ENCODE measurements at regions not wholly inside any gene's neighbourhood (a gene's known extent, or its start where the extent isn't known, plus 50 kb on each side); places are given as distances from the start of the nearest gene placed in this dataset.
"Not testable (repeated sequence)": the region's sequence is repeated elsewhere in the genome, so short reads cannot be mapped to it uniquely, and the experiment has no call there.

GRCh38 chr16:47897105-47897504 lies 258.7 kb downstream of the ABCC12 start:
- DNase-seq: not testable (repeated sequence)

DNA sequence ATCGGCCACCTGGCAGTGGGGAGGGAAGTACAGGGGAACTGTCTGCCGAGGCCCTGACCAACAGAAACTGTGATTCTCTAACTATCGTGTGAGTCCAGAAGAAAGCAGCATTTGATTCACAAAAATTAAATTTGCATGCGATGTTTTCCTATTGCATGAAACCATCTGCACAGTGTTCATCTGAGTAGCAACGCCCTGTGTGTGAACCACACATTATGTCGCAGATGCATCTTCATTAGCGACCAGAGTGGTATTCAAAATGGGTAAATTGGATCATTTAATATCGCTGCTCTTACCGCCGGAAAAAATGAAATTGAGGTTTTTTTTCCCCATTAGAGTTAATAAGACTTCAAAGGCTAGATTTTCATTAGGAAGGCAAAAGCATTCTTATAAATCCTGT lies 260.6 kb downstream of the ABCC12 start:
- DNase-seq: no peak

GRCh38 chr16:47892999-47893398 lies 262.8 kb downstream of the ABCC12 start:
- DNase-seq: no peak

GRCh38 chr16:47888734-47889133 lies 267.1 kb downstream of the ABCC12 start:
- DNase-seq: no peak

DNA sequence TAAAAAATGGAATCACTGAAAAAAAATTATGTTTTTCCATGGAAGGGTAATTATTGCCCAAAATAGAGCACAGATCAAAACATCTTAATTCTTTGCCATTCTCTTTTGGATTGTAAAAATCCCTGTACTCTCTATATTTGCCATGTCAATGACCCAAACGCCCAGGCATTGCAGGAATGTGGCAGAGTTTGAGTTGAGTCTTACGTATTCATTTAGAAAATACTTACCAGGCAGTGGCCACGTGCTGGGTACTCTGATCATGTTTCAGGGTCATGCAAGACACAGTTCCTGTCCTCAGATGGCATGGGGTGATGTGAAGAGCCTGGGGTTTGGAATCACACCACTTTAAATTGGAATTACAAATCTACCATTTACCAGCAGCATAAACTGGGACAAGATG lies 267.7 kb downstream of the ABCC12 start:
- DNase-seq: no peak

GRCh38 chr16:47887496-47887895 lies 268.3 kb downstream of the ABCC12 start:
- DNase-seq: no peak

DNA sequence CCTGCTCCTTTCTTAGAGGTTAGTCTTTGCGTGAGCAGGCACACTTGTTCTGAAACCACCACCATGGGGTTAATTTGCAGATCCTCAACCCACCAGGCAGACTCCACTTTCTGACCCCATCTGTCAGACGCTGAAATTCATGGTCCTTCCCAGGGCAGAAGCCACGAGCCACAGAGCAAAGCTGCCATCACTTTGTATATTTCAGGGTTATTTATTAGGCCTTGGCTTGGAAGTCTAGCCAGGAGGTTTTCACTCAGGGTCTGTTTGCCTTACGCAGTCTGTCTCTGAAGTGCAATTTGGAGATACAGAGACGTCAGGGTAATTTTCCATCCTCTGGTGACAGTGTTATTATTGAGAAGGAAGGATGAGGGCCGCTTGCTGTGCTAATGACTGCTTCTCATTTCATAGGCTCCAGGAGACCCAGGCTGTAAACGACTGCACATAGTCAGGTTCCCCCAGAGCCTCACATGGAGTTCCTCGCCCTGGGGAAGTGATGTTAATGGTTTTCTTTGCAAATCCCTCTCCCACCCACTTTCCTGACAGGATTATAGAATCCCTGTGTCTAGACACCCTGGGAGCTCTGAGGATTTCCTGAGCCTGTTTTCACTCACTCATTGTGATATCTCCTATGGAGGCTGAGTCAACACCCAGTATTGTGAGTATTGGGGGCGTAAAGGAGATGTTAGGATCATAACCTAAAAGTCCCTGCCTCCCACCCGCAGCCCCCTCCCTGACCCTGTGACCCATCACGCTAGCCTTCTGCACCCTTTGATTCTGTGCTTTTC lies 269.0 kb downstream of the ABCC12 start:
- no peak for DNase-seq

DNA sequence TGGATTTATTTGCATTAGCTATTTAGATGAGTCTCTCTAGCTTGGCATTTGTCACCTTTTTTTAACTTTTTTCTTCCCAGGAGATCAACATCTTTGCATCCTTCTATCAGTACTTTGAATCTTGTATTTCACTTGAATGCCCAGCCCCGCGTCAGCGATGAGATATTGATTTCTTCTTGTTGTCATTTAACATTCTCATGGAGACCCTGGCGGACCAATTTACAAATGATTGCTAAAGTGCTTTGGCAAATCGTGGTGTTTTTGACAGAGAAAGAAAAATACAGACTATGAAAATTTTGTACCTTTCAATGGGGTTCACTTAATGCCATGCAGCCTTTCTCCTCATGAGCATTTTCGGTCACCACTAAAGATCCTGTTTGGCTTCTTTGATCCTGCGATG lies 269.7 kb downstream of the ABCC12 start:
- DNase-seq: no peak

GRCh38 chr16:47885489-47885888 lies 270.3 kb downstream of the ABCC12 start:
- no peak for DNase-seq

GRCh38 chr16:47884116-47884725 lies 271.6 kb downstream of the ABCC12 start:
- no peak for DNase-seq

DNA sequence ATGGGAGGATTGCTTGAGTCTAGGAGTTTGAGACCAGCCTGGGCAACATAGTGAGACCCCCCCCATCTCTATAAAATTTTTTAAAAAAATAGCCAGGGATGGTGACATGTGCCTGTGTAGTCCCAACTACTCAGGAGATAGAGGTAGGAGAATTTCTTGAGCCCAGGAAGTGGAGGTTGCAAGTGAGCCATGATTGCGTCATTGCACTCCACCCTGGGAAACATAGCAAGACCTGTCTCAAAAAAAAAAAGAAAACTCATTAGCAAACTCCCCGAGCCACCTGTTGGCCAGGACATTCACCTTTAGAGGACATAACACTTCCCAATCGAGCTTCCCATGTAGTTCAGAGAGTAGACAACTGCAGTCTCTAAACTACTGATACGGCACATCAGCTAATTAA lies 274.2 kb downstream of the ABCC12 start:
- DNase-seq: no peak

DNA sequence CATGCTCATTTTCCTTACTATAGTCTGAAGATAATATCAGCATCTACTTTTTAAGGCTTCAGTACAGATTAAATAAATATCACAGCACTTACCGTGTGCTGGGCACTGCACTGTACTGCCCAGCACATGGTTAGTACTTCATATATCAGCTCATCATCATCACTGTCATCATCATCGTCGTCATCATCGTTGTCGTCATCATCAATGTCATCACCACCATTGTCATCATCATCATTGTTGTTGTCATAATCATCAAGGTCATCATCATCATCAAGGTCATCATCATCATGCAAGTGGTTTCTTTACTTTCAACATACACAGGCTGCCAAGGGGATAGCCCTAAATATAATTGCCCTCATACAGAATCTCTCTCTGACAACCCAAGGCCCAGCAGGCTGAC lies 275.1 kb downstream of the ABCC12 start:
- DNase-seq: no peak

- DNase-seq: no peak
Observed at GRCh38 chr16:47877166-47877565, 278.6 kb downstream of the ABCC12 start.

- no peak for DNase-seq
Observed at GRCh38 chr16:47876511-47876910, 279.3 kb downstream of the ABCC12 start.

- DNase-seq: no peak
Observed at GRCh38 chr16:47873434-47873833, 282.4 kb downstream of the ABCC12 start.

DNA sequence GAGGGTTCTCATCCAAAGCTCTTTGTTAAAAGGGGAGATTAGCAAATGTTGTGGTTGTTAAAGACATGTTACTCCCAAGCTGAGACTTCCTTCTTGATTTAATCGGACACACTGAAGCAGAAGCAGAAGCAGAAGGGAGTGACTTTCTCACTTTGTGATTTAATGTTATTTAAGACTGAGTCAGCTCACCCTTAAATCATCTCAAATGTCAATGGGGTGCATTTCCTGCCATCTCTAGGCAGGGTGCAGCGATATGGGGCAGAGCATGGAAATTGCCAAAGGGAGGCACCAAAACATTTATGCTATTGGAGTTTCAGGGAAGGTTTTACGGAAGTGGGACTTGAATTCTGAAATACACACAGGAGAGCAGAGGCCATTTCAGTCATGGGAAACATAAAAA lies 283.6 kb downstream of the ABCC12 start:
- DNase-seq: no peak

DNA sequence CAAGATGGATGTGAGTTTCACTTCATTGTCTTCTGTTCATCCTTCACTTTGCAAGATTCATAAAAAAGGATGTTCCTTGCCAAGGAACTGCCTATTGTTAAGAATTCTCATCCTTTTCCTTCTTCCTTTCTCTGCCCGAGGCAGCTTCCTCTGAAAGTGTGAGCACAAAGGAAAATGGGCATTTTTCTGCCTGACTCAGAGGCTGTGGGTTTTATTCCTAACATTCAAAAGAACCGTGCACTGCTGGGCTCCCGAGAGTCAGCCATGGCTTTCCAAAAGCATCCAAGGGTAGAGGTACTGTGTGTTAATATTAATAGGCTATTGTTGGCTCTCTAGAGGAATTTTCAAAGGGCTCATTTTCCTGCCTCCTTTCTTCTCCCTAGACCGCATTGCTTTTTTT lies 289.4 kb downstream of the ABCC12 start:
- DNase-seq: no peak

GRCh38 chr16:47865337-47865855 lies 290.4 kb downstream of the ABCC12 start:
- no peak for DNase-seq

DNA sequence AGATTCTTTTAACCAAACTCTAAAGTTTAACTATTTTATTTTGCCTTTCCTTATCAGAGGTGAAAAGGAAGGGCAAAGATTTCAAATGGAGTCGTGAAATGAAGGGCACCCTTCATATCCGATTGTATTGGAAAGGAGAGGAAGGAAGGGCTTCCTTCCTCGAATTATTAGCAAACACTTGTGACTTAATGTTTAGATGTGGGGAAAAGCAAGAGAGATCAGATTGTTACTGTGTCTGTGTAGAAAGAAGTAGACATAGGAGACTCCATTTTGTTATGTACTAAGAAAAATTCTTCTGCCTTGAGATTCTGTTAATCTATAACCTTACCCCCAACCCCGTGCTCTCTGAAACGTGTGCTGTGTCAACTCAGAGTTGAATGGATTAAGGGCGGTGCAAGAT lies 291.5 kb downstream of the ABCC12 start:
- not testable (repeated sequence) for DNase-seq

- no peak for DNase-seq
Observed at GRCh38 chr16:47861999-47862398, 293.8 kb downstream of the ABCC12 start.

DNA sequence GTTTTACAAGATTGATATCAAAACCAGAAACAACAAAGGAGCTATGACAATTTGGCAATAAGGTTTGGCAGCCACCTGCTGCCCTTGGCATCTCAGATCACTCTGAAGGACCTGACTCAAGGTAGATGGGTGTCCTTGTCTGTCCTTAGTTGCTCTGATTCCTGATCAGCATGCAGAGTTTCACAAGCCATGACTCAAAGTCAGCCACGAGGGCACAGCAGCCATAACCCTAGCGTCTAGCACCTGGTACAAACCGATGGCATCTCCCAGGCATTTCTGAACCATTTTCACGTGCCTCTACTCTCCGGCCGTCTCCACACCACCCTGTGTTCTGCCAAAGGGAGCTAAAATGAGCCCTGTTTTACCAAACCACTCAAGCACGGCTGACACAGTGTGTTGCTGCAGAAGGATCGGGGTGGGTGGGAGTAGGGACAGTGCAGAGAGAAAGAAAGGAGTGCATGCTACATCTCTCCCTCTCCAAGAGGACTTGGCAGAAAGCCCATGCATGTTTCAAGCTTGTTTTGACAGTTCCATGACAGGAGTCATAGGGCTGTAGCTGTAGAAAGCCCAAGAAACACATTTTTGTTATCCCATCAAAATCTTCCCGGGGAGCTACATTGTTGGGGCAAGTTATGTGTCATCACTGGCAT lies 297.3 kb downstream of the ABCC12 start:
- DNase-seq: no peak

DNA sequence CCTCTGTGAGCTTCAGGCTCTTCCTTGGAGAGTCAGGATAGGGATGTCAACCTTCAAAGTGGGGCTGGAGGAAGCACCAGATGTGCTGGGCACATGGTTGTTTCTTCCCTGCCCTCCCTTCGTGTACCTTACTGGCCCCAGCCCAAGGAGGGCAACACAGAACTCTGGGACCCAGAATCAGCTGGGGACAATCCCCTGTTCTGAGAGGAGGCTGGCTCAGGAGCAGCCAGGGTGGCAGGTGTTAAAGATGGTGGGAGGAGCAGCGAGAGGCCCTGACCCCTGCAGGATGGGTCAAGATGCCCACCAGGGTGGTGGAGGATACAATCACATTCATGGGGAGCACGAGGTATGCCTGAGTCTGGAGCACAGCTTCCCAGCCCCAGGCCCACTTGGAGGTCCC lies 300.4 kb downstream of the ABCC12 start:
- DNase-seq: no peak

- DNase-seq: no peak
Observed at GRCh38 chr16:47854737-47855136, 301.1 kb downstream of the ABCC12 start.

- DNase-seq: no peak
Observed at GRCh38 chr16:47852991-47853390, 302.8 kb downstream of the ABCC12 start.
